ENCODE measurements at regions not wholly inside any gene's neighbourhood (a gene's known extent, or its start where the extent isn't known, plus 50 kb on each side); places are given as distances from the start of the nearest gene placed in this dataset.

GRCh38 chrX:44440006-44440405, 96.5 kb upstream of the EFHC2 start:
- DNase-seq, result no peak
- H3K27me3 ChIP-seq, result no peaks in the 10 kb centered on the region
- no peaks in the 10 kb centered on the region for H3K36me3 ChIP-seq
- intact Hi-C loops (cut with DNase I), result no loop called here
- no peak overlapping the region for H3K27ac ChIP-seq
- H3K9ac ChIP-seq (ENCODE audit: low read depth in 2 of 2, low read length in 2 of 2), result no peak overlapping the region
- TF ChIP-seq, protein P1, sequence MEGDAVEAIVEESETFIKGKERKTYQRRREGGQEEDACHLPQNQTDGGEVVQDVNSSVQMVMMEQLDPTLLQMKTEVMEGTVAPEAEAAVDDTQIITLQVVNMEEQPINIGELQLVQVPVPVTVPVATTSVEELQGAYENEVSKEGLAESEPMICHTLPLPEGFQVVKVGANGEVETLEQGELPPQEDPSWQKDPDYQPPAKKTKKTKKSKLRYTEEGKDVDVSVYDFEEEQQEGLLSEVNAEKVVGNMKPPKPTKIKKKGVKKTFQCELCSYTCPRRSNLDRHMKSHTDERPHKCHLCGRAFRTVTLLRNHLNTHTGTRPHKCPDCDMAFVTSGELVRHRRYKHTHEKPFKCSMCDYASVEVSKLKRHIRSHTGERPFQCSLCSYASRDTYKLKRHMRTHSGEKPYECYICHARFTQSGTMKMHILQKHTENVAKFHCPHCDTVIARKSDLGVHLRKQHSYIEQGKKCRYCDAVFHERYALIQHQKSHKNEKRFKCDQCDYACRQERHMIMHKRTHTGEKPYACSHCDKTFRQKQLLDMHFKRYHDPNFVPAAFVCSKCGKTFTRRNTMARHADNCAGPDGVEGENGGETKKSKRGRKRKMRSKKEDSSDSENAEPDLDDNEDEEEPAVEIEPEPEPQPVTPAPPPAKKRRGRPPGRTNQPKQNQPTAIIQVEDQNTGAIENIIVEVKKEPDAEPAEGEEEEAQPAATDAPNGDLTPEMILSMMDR (IDR thresholded peaks at IDR 0.05), result no peak
- H3K9me3 ChIP-seq, result no peaks in the 10 kb centered on the region
- H3K4me1 ChIP-seq, result no peaks in the 10 kb centered on the region
- no peak overlapping the region for H3K4me3 ChIP-seq

DNA sequence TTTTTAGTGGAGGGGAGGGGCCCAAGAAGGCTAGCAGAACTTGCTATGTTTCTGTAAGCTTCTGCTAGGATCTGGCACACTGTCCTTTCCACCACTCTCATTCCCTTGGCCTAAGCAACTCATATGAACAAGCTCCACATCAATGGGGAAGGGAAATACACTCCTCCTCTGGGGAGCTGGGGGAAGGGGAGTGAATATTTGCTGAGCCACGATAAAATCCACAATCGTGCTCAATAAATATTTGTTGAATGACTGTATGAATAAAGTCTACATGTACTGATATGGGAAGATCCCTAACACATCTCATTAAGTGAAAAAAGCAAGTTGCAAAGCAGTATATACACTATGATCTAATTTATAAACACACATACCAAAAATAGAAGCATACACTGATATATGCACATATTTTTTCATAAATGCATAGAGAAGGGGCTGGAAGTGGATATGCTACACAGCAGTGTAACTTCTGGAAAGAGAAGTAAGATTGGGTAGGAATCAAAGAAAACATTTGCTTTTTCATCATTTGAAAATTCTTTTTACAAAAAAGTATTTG, 95.8 kb upstream of the EFHC2 start:
- H3K9ac ChIP-seq (ENCODE audit: low read depth in 2 of 2, low read length in 2 of 2), result no peak overlapping the region
- DNase-seq, result no peak
- intact Hi-C loops (cut with DNase I), result no loop called here
- no peaks in the 10 kb centered on the region for H3K36me3 ChIP-seq
- H3K27ac ChIP-seq, result no peak overlapping the region
- no peak overlapping the region for H3K4me3 ChIP-seq
- no peaks in the 10 kb centered on the region for H3K27me3 ChIP-seq
- no peaks in the 10 kb centered on the region for H3K9me3 ChIP-seq
- H3K4me1 ChIP-seq, result no peaks in the 10 kb centered on the region
- TF ChIP-seq, protein P1 (IDR thresholded peaks at IDR 0.05), result no peak

DNA sequence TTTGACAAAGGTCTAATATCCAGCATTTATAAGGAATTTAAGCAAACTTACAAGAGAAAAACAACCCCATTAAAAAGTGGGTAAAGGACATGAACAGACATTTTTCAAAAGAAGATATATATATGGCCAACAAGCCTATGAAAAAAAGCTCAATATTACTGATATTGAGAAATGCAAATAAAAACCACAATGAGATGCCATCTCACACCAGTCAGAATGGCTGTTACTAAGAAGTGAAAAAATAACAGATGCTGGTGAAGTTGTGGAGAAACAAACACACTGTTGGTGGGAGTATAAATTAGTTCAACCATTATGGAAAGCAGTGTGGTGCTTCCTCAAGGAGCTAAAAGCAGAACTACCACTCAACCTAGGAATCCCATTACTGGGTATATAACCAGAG, 91.6 kb upstream of the EFHC2 start:
- H3K27me3 ChIP-seq, result no peaks in the 10 kb centered on the region
- no peak overlapping the region for H3K27ac ChIP-seq
- intact Hi-C loops (cut with DNase I), result no loop called here
- no peaks in the 10 kb centered on the region for H3K9me3 ChIP-seq
- H3K4me1 ChIP-seq, result no peaks in the 10 kb centered on the region
- H3K9ac ChIP-seq (ENCODE audit: low read depth in 2 of 2, low read length in 2 of 2), result no peak overlapping the region
- H3K4me3 ChIP-seq, result no peak overlapping the region
- no peak for DNase-seq
- TF ChIP-seq, protein P1 (IDR thresholded peaks at IDR 0.05), result no peak
- H3K36me3 ChIP-seq, result no peaks in the 10 kb centered on the region

DNA sequence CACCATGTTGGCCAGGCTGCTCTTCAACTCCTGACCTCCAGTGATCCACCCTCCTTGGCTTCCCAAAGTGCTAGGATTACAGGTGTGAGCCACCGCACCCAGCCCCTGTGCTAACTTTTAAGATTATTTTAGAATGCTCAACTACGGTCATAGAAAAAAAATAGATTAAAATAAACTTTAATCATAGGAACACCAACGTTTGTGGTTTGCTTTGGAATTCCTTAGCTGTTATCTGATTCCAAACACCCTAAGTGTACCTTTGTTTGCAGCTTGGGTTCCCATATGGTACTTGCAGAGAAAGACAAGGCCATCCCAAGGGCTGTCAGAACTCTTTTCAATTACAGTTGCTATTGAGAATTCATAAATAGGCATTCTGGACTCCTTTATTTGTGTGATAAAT, 90.1 kb upstream of the EFHC2 start:
- Histone ChIP-seq H3K4me1 (no peaks in the 10 kb centered on the region), H3K27ac (no peak overlapping the region), H3K9me3 (no peaks in the 10 kb centered on the region), H3K27me3 (no peaks in the 10 kb centered on the region), H3K36me3 (no peaks in the 10 kb centered on the region), H3K9ac (ENCODE audit: low read depth in 2 of 2, low read length in 2 of 2) (no peak overlapping the region), H3K4me3 (no peak overlapping the region)
- no peak for DNase-seq
- TF ChIP-seq, protein P1 (IDR thresholded peaks at IDR 0.05), result no peak
- intact Hi-C loops (cut with DNase I), result no loop called here

- no peak overlapping the region for H3K27ac ChIP-seq
- no peaks in the 10 kb centered on the region for H3K9me3 ChIP-seq
- TF ChIP-seq, protein P1 (IDR thresholded peaks at IDR 0.05), result no peak
- H3K9ac ChIP-seq (ENCODE audit: low read depth in 2 of 2, low read length in 2 of 2), result no peak overlapping the region
- H3K27me3 ChIP-seq, result no peaks in the 10 kb centered on the region
- DNase-seq, result no peak
- H3K4me1 ChIP-seq, result no peaks in the 10 kb centered on the region
- H3K4me3 ChIP-seq, result no peak overlapping the region
- intact Hi-C loops (cut with DNase I), result no loop called here
- H3K36me3 ChIP-seq, result no peaks in the 10 kb centered on the region
These were observed 89.2 kb upstream of the EFHC2 start for GRCh38 chrX:44432641-44433040.
